H1 (cell line): ENCODE measurements at regions not wholly inside any gene's neighbourhood (a gene's known extent, or its start where the extent isn't known, plus 50 kb on each side); places are given as distances from the start of the nearest gene placed in this dataset.

ENCODE experiments used
- CTCF ChIA-PET: fragments of 300-600 bp; sonication (Branson Sonifier 250); formaldehyde crosslinking; loops from one replicate; lab custom pipeline; 2021; ENCODE audit not compliant: partially characterized antibody; lab: Charles Lee
- POLR2A ChIA-PET: fragments of 300-600 bp; sonication (Branson Sonifier 250); formaldehyde crosslinking; loops from one replicate; lab custom pipeline; 2021; ENCODE audit warnings: inconsistent platforms; ENCODE audit not compliant: partially characterized antibody; lab: Charles Lee
- DNase-seq, 2 experiments: peaks; one replicate each; pipeline versions ENCODE4 v3.0.0 to v3.0.0-alpha.2; 2010 to 2022; ENCODE audit warnings: low spot score in 2 of 2, low read depth in 1 of 2, mixed read lengths in 1 of 2
- FAIRE-seq: peaks from 2 replicates; lab custom pipeline; 2011; peaks lifted over from hg19 to GRCh38; lab: Jason Lieb, UNC
- H2AFZ ChIP-seq: 2 replicates; pipeline ENCODE4 v1.8.1; 2012; ENCODE audit warnings: low read length, inconsistent platforms
- H2AK5ac ChIP-seq: 2 replicates; pipeline ENCODE4 v1.6.1; 2013; ENCODE audit warnings: low read depth, low read length
- H2BK120ac ChIP-seq: replicated peaks from 2 replicates; pipeline ENCODE3; 2013; ENCODE audit warnings: low read depth, low read length, inconsistent platforms
- H2BK12ac ChIP-seq: 2 replicates; pipeline ENCODE4 v1.6.1; 2013; ENCODE audit warnings: low read depth, low read length
- H2BK15ac ChIP-seq: 2 replicates; pipeline ENCODE4 v1.6.1; 2013; ENCODE audit warnings: low read length
- H2BK20ac ChIP-seq: 2 replicates; pipeline ENCODE4 v1.6.1; 2013; ENCODE audit warnings: low read length
- H2BK5ac ChIP-seq: 2 replicates; pipeline ENCODE4 v1.6.1; 2013; ENCODE audit warnings: low read depth, low read length
- H3K14ac ChIP-seq: 2 replicates; pipeline ENCODE4 v1.6.1; 2013; ENCODE audit warnings: inconsistent platforms; ENCODE audit not compliant: insufficient read length
- H3K18ac ChIP-seq: 2 replicates; pipeline ENCODE4 v1.6.1; 2013; ENCODE audit warnings: low read length; ENCODE audit errors: extremely low read depth
- H3K23ac ChIP-seq: 2 replicates; pipeline ENCODE4 v1.6.1; 2013; ENCODE audit warnings: inconsistent platforms; ENCODE audit not compliant: insufficient read length
- H3K23me2 ChIP-seq: 2 replicates; pipeline ENCODE4 v1.6.1; 2013; ENCODE audit warnings: low read depth, low read length
- H3K27ac ChIP-seq: 2 replicates; pipeline ENCODE4 v1.6.1; 2011; ENCODE audit warnings: low read depth, low read length, inconsistent platforms
- H3K27me3 ChIP-seq, 4 experiments: replicated peaks in 1 of 4; 1 replicate in 1 of 4; 2 replicates in 3 of 4; pipeline versions ENCODE4 v1.6.1 to v1.8.1; 2011 to 2013; ENCODE audit warnings: low read length in 3 of 4, mild to moderate bottlenecking in 3 of 4, inconsistent platforms in 2 of 4, mixed read lengths in 2 of 4, moderate library complexity in 1 of 4; ENCODE audit not compliant: control insufficient read depth in 3 of 4, insufficient read depth in 3 of 4; ENCODE audit errors: extremely low read depth in 1 of 4
- H3K36me3 ChIP-seq, 4 experiments: 2 replicates each; pipeline versions ENCODE4 v1.6.1 to v1.8.1; 2011 to 2013; ENCODE audit warnings: mild to moderate bottlenecking in 4 of 4, low read length in 3 of 4, moderate library complexity in 2 of 4, control low read depth in 1 of 4, inconsistent platforms in 1 of 4; ENCODE audit not compliant: insufficient read depth in 4 of 4, control insufficient read depth in 2 of 4
- H3K4ac ChIP-seq: replicated peaks from 2 replicates; pipeline ENCODE3; 2013; ENCODE audit warnings: low read length, low read depth, mixed read lengths, inconsistent platforms; ENCODE audit not compliant: insufficient read length
- H3K4me1 ChIP-seq, 4 experiments: replicated peaks in 1 of 4; 1 replicate in 1 of 4; 2 replicates in 3 of 4; pipeline versions ENCODE4 v1.6.1 to v1.8.1; 2011 to 2013; ENCODE audit warnings: low read length in 3 of 4, inconsistent platforms in 2 of 4, mixed read lengths in 1 of 4; ENCODE audit not compliant: insufficient read depth in 4 of 4, control insufficient read depth in 3 of 4
- H3K4me2 ChIP-seq, 2 experiments: 2 replicates each; pipeline versions ENCODE4 v1.6.1 to v1.8.1; 2011 to 2013; ENCODE audit warnings: low read depth in 2 of 2, low read length in 2 of 2, control low read depth in 1 of 2, inconsistent platforms in 1 of 2, mild to moderate bottlenecking in 1 of 2; ENCODE audit not compliant: insufficient read depth in 1 of 2
- H3K4me3 ChIP-seq, 4 experiments: fragments of 200-600, 300-600 bp in 1 of 4; sonication (generic), shearing (Covaris generic), sonication (Bioruptor Twin) in 1 of 4; 2 replicates each; pipeline versions ENCODE4 v1.5.1 to v1.8.1; 2011 to 2016; ENCODE audit warnings: low read length in 4 of 4, low read depth in 3 of 4, control low read depth in 2 of 4, inconsistent platforms in 2 of 4, mild to moderate bottlenecking in 2 of 4, mixed read lengths in 1 of 4, moderate library complexity in 1 of 4; ENCODE audit not compliant: insufficient read depth in 2 of 4; ENCODE audit errors: extremely low read depth in 1 of 4
- H3K56ac ChIP-seq: replicated peaks from 2 replicates; pipeline ENCODE3; 2013; ENCODE audit warnings: low read depth, mild to moderate bottlenecking, mixed read lengths, low read length, inconsistent platforms; ENCODE audit not compliant: insufficient read length
- H3K79me1 ChIP-seq: 2 replicates; pipeline ENCODE4 v1.6.1; 2013; ENCODE audit warnings: low read depth, low read length, control low read depth
- H3K79me2 ChIP-seq, 2 experiments: 2 replicates each; pipeline versions ENCODE4 v1.6.1 to v1.8.1; 2012 to 2013; ENCODE audit warnings: low read length in 2 of 2, mild to moderate bottlenecking in 2 of 2, inconsistent platforms in 1 of 2; ENCODE audit not compliant: insufficient read depth in 2 of 2, control insufficient read depth in 1 of 2
- H3K9ac ChIP-seq, 4 experiments: replicated peaks in 1 of 4; 1 replicate in 1 of 4; 2 replicates in 3 of 4; pipeline versions ENCODE4 v1.6.1 to v1.8.1; 2011 to 2013; ENCODE audit warnings: low read depth in 3 of 4, low read length in 3 of 4, control low read depth in 2 of 4, mild to moderate bottlenecking in 2 of 4, moderate library complexity in 2 of 4, inconsistent platforms in 1 of 4; ENCODE audit errors: extremely low read depth in 1 of 4
- H3K9me3 ChIP-seq, 2 experiments: 2 replicates each; pipeline versions ENCODE4 v1.6.1 to v1.8.1; 2012 to 2013; ENCODE audit warnings: mild to moderate bottlenecking in 2 of 2, moderate library complexity in 2 of 2, control low read depth in 1 of 2, inconsistent platforms in 1 of 2, low read depth in 1 of 2, low read length in 1 of 2, mixed read lengths in 1 of 2; ENCODE audit not compliant: insufficient read depth in 2 of 2
- H4K20me1 ChIP-seq, 2 experiments: replicated peaks in 1 of 2; 2 replicates each; pipeline versions ENCODE3 to v1.8.1; 2011 to 2013; ENCODE audit warnings: inconsistent platforms in 2 of 2, low read length in 2 of 2, mild to moderate bottlenecking in 1 of 2; ENCODE audit not compliant: insufficient read depth in 2 of 2, control insufficient read depth in 1 of 2
- H4K5ac ChIP-seq: 2 replicates; pipeline ENCODE4 v1.6.1; 2013; ENCODE audit warnings: low read length, low read depth, mixed read lengths, inconsistent platforms; ENCODE audit not compliant: insufficient read length
- H4K8ac ChIP-seq: 2 replicates; pipeline ENCODE4 v1.8.0; 2013; ENCODE audit warnings: mild to moderate bottlenecking, moderate library complexity, low read length, inconsistent platforms; ENCODE audit not compliant: insufficient read depth; ENCODE audit errors: extremely low read depth
- H4K91ac ChIP-seq: replicated peaks from 2 replicates; pipeline ENCODE3; 2013; ENCODE audit warnings: low read length, mixed read lengths, inconsistent platforms; ENCODE audit not compliant: insufficient read length
- CHD2 ChIP-seq: IDR thresholded peaks from 2 replicates; pipeline ENCODE4 v1.6.1; 2012; ENCODE audit warnings: low read length, improper control_type of control experiment
- SRF ChIP-seq: IDR thresholded peaks from 2 replicates; pipeline ENCODE4 v1.6.1; 2011; ENCODE audit warnings: mild to moderate bottlenecking, low read depth, low read length, moderate library complexity
- WGBS, 2 experiments: shearing (Covaris generic) in 1 of 2; methylation state at CpG; one replicate each; pipeline versions ENCODE4 v1.1.6 to v1.1.7; 2013 to 2015; ENCODE audit warnings: low lambda C conversion rate in 2 of 2, mixed read lengths in 2 of 2, inconsistent platforms in 1 of 2, low coverage in 1 of 2, missing lambda C conversion rate in 1 of 2; ENCODE audit not compliant: insufficient replicate concordance in 2 of 2, insufficient coverage in 1 of 2, insufficient read length in 1 of 2; ENCODE audit errors: extremely low coverage in 1 of 2, missing lambda C conversion rate in 1 of 2; 5-methylcytosine and 5-hydroxymethylcytosine counted together

DNA sequence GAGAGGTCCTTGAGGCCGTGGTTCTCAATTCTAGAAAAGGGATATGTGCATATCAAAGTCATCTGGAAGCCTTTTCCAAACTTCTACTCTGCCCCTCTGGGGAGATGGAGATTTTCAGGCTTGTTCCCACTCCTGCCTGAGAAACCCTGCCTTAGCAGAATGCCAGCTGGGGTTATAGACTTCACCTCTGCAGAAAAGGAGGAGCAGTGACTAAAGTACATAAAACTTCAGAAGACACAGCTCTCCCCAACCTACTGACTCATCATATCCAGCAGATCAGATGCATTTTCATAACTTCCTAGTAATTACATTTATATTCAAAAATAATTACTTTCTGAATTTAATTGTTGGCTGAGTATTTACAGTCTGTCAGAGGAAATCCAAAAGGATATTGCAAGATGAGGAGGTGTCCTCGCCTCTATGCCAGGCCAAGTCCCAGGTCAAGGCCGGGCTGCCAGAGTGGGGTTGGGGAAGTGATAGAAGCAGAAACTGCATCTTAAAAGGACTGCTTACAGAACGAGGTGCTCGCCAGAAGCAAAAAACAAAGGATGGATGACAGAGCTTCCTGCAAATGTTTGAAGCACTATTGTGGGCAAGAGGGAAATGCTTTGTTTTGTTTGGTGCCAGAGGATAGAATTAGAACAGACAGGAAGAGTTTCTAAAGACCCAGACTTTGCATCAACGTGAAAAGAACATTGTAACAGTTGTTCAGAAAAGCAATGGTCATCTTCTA is 75.6 kb upstream of the APCDD1 start:
- no peak overlapping the region for H2BK15ac ChIP-seq
- ChIA-PET POLR2A (no interaction called here), CTCF (interaction anchor here (0.6 to 0.7 kb wide), 2 partner anchors 10 to 57 kb away, joined by 3 read pairs; no protein-coding TSS in a partner anchor)
- no peak overlapping the region for H3K9ac ChIP-seq
- H3K56ac ChIP-seq = no peak overlapping the region
- no peak overlapping the region for H3K4me2 ChIP-seq
- H2BK5ac ChIP-seq = no peak overlapping the region
- no peak overlapping the region for H4K91ac ChIP-seq
- H4K5ac ChIP-seq = no peak overlapping the region
- no peak overlapping the region for H3K4ac ChIP-seq
- no peaks in the 10 kb centered on the region for H3K79me2 ChIP-seq
- WGBS, 2 experiments = 62% methylated on average over 6 of the region's 6 CpGs; no CpG with 5 or more reads in 1 of the 2 experiments
- no peaks in the 10 kb centered on the region for H3K36me3 ChIP-seq
- no peaks in the 10 kb centered on the region for H4K20me1 ChIP-seq
- no peak overlapping the region for H3K14ac ChIP-seq
- H3K4me1 ChIP-seq = peaks cover 0 to 4% (median 3%) of the 10 kb centered on the region in 4 experiments; a peak in 2 of 7 replicates
- no peak overlapping the region for H2BK120ac ChIP-seq
- no peak overlapping the region for H3K18ac ChIP-seq
- H3K27ac ChIP-seq = no peak overlapping the region
- H3K27me3 ChIP-seq = no peaks in the 10 kb centered on the region
- H2AK5ac ChIP-seq = no peak overlapping the region
- DNase-seq (no peak), FAIRE-seq (no peak)
- H2AFZ ChIP-seq = peak overlapping the region; percentile 67
- TF ChIP-seq SRF (no peak), CHD2 (no peak)
- H3K9me3 ChIP-seq = no peaks in the 10 kb centered on the region
- H4K8ac ChIP-seq = no peak overlapping the region
- no peaks in the 10 kb centered on the region for H3K23me2 ChIP-seq
- H3K4me3 ChIP-seq = no peak overlapping the region
- no peak overlapping the region for H2BK12ac ChIP-seq
- no peak overlapping the region for H2BK20ac ChIP-seq
- H3K23ac ChIP-seq = no peak overlapping the region
- H3K79me1 ChIP-seq = no peaks in the 10 kb centered on the region
